CD4-positive, alpha-beta T cell treated with Interleukin-4 for 4 hours (primary cell): ENCODE measurements at regions not wholly inside any gene's neighbourhood (a gene's known extent, or its start where the extent isn't known, plus 50 kb on each side); places are given as distances from the start of the nearest gene placed in this dataset.

Experiments
- DNase-seq: peaks from one replicate; pipeline ENCODE4 v3.0.0-alpha.2; 2020

GRCh38 chr12:39240587-39240986, 202.3 kb downstream of the KIF21A start:
- DNase-seq: no peak

GRCh38 chr12:39239490-39240486, 203.1 kb downstream of the KIF21A start:
- DNase-seq: no peak

GRCh38 chr12:39237004-39237403, 205.9 kb downstream of the KIF21A start:
- no peak for DNase-seq

- DNase-seq: no peak
Observed at GRCh38 chr12:39235990-39236767, 206.7 kb downstream of the KIF21A start.

GRCh38 chr12:39230086-39230485, 212.8 kb downstream of the KIF21A start:
- DNase-seq: no peak

GRCh38 chr12:39227218-39227617, 215.7 kb downstream of the KIF21A start:
- no peak for DNase-seq

GRCh38 chr12:39224971-39225370, 217.9 kb downstream of the KIF21A start:
- no peak for DNase-seq

GRCh38 chr12:39205969-39206368, 237.0 kb downstream of the KIF21A start:
- DNase-seq: no peak

GRCh38 chr12:39199351-39199750, 243.6 kb downstream of the KIF21A start:
- DNase-seq: no peak

GRCh38 chr12:39188689-39189088, 254.2 kb downstream of the KIF21A start:
- no peak for DNase-seq

GRCh38 chr12:39186744-39187143, 256.2 kb downstream of the KIF21A start:
- DNase-seq: no peak

GRCh38 chr12:39178837-39179236, 264.1 kb downstream of the KIF21A start:
- no peak for DNase-seq

GRCh38 chr12:39176356-39176755, 266.6 kb downstream of the KIF21A start:
- no peak for DNase-seq

- no peak for DNase-seq
Observed at GRCh38 chr12:39173726-39174125, 268.3 kb upstream of the CPNE8 start.

- no peak for DNase-seq
Observed at GRCh38 chr12:39165338-39165737, 259.9 kb upstream of the CPNE8 start.

GRCh38 chr12:39161465-39162085, 256.2 kb upstream of the CPNE8 start:
- DNase-seq: no peak

- no peak for DNase-seq
Observed at GRCh38 chr12:39157696-39158342, 252.4 kb upstream of the CPNE8 start.

- DNase-seq: no peak
Observed at GRCh38 chr12:39145175-39145999, 240.0 kb upstream of the CPNE8 start.

GRCh38 chr12:39144613-39145061, 239.2 kb upstream of the CPNE8 start:
- no peak for DNase-seq

GRCh38 chr12:39138268-39138667, 232.9 kb upstream of the CPNE8 start:
- no peak for DNase-seq

GRCh38 chr12:39127401-39127800, 222.0 kb upstream of the CPNE8 start:
- DNase-seq: no peak

- DNase-seq: no peak
Observed at GRCh38 chr12:39125566-39125965, 220.2 kb upstream of the CPNE8 start.
